Liver (tissue), 8 donors: ENCODE measurements at regions not wholly inside any gene's neighbourhood (a gene's known extent, or its start where the extent isn't known, plus 50 kb on each side); places are given as distances from the start of the nearest gene placed in this dataset.

Experiments used
- DNase-seq: peaks from one replicate; pipeline ENCODE4 v3.0.0-alpha.2; 2017; ENCODE audit warnings: low spot score
- H3K27ac ChIP-seq, 2 donors: one replicate each; pipeline ENCODE4 v1.7.0; 2013; ENCODE audit warnings: inconsistent platforms in 2 of 2, low read length in 2 of 2, control low read depth in 1 of 2, low read depth in 1 of 2, mild to moderate bottlenecking in 1 of 2
- H3K27me3 ChIP-seq, 4 donors: one replicate each; pipeline versions ENCODE4 v1.6.1 to v1.7.0; 2013; ENCODE audit warnings: low read length in 3 of 4, inconsistent platforms in 1 of 4, mild to moderate bottlenecking in 1 of 4, moderate library complexity in 1 of 4; ENCODE audit not compliant: control insufficient read depth in 4 of 4, insufficient read depth in 4 of 4
- H3K36me3 ChIP-seq, 4 donors: one replicate each; pipeline versions ENCODE4 v1.6.1 to v1.7.0; 2013; ENCODE audit warnings: low read length in 3 of 4, mild to moderate bottlenecking in 3 of 4, low read depth in 1 of 4, moderate library complexity in 1 of 4; ENCODE audit not compliant: control insufficient read depth in 4 of 4, insufficient read depth in 3 of 4
- H3K4me1 ChIP-seq, 4 donors: one replicate each; pipeline versions ENCODE4 v1.6.1 to v1.7.0; 2013; ENCODE audit warnings: low read length in 3 of 4, mild to moderate bottlenecking in 3 of 4, moderate library complexity in 1 of 4; ENCODE audit not compliant: control insufficient read depth in 4 of 4, insufficient read depth in 4 of 4
- H3K4me3 ChIP-seq, 3 donors: one replicate each; pipeline versions ENCODE4 v1.6.1 to v1.7.0; 2013; ENCODE audit warnings: low read length in 3 of 3, control low read depth in 1 of 3, low read depth in 1 of 3, mild to moderate bottlenecking in 1 of 3
- H3K9ac ChIP-seq, 2 donors: one replicate each; pipeline ENCODE4 v1.7.0; 2013; ENCODE audit warnings: low read length in 2 of 2, mild to moderate bottlenecking in 2 of 2, moderate library complexity in 2 of 2, control low read depth in 1 of 2, low read depth in 1 of 2
- H3K9me3 ChIP-seq, 4 donors: one replicate each; pipeline versions ENCODE4 v1.6.1 to v1.7.0; 2013; ENCODE audit warnings: low read length in 3 of 4; ENCODE audit not compliant: control insufficient read depth in 4 of 4
- EGR1 ChIP-seq, 2 donors: IDR thresholded peaks; 2 replicates each; pipeline ENCODE4 v1.6.1; 2016 to 2018; ENCODE audit warnings: antibody characterized with exemption in 2 of 2, low read depth in 2 of 2
- FOXA1 ChIP-seq: IDR thresholded peaks from 2 replicates; pipeline ENCODE4 v1.6.1; 2016; ENCODE audit warnings: antibody characterized with exemption
- FOXA2 ChIP-seq: IDR thresholded peaks from 2 replicates; pipeline ENCODE4 v1.6.1; 2016; ENCODE audit warnings: antibody characterized with exemption
- GABPA ChIP-seq, 2 donors: IDR thresholded peaks in 1 of 2; conservative IDR thresholded peaks in 1 of 2; 2 replicates each; pipeline ENCODE4 v1.6.1; 2016; ENCODE audit warnings: antibody characterized with exemption in 2 of 2, mild to moderate bottlenecking in 1 of 2, moderate library complexity in 1 of 2
- HNF4A ChIP-seq, 2 donors: conservative IDR thresholded peaks; 2 replicates each; pipeline ENCODE4 v1.6.1; 2016; ENCODE audit warnings: antibody characterized with exemption in 2 of 2, mild to moderate bottlenecking in 2 of 2
- HNF4G ChIP-seq: IDR thresholded peaks from 2 replicates; pipeline ENCODE4 v1.6.1; 2016; ENCODE audit warnings: antibody characterized with exemption
- JUND ChIP-seq, 2 donors: IDR thresholded peaks; 2 replicates each; pipeline ENCODE4 v1.6.1; 2016; ENCODE audit warnings: antibody characterized with exemption in 2 of 2
- NR2F2 ChIP-seq: IDR thresholded peaks from 2 replicates; pipeline ENCODE4 v1.6.1; 2016; ENCODE audit warnings: antibody characterized with exemption
- RAD21 ChIP-seq, 2 donors: IDR thresholded peaks; 2 replicates each; pipeline ENCODE4 v1.6.1; 2016; ENCODE audit warnings: antibody characterized with exemption in 2 of 2, mild to moderate bottlenecking in 2 of 2
- RXRA ChIP-seq, 2 donors: IDR thresholded peaks; 2 replicates each; pipeline ENCODE4 v1.6.1; 2017 to 2018; ENCODE audit warnings: antibody characterized with exemption in 2 of 2, mild to moderate bottlenecking in 1 of 2
- SP1 ChIP-seq: IDR thresholded peaks from 2 replicates; pipeline ENCODE4 v1.6.1; 2018; ENCODE audit warnings: antibody characterized with exemption, mild to moderate bottlenecking
- TAF1 ChIP-seq: conservative IDR thresholded peaks from 2 replicates; pipeline ENCODE4 v1.6.1; 2016; ENCODE audit warnings: antibody characterized with exemption, mild to moderate bottlenecking
- YY1 ChIP-seq: IDR thresholded peaks from 2 replicates; pipeline ENCODE4 v1.6.1; 2016; ENCODE audit warnings: antibody characterized with exemption, mild to moderate bottlenecking
- WGBS: extraction: QIAGEN DNeasy Blood & Tissue Kit; methylation state at CpG from one replicate; pipeline ENCODE4 v1.1.7; 2013; 5-methylcytosine and 5-hydroxymethylcytosine counted together
- TF ChIP-seq, protein P1 (sequence below): IDR thresholded peaks from 2 replicates; pipeline ENCODE4 v1.6.1; 2016; ENCODE audit warnings: antibody characterized with exemption
- TF ChIP-seq, protein P2 (sequence below): IDR thresholded peaks from 2 replicates; pipeline ENCODE4 v1.6.1; 2016; ENCODE audit warnings: antibody characterized with exemption, mild to moderate bottlenecking
- TF ChIP-seq, protein P3 (sequence below): IDR thresholded peaks from 2 replicates; pipeline ENCODE4 v1.6.1; 2016; ENCODE audit warnings: antibody characterized with exemption
- TF ChIP-seq, protein P4 (sequence below): IDR thresholded peaks from 2 replicates; pipeline ENCODE4 v1.6.1; 2016; ENCODE audit warnings: antibody characterized with exemption
- TF ChIP-seq, protein P5 (sequence below): fragments of 150-350 bp; IDR thresholded peaks from 2 replicates; pipeline ENCODE4 v1.5.1; 2017; ENCODE audit warnings: improper control_type of control experiment, low read depth, low read length; ENCODE audit not compliant: missing input control
- donor health status: healthy.
- donor health status: healthy.
- donor health status: healthy.
- donor health status: healthy.
- donor health status: healthy.

DNA sequence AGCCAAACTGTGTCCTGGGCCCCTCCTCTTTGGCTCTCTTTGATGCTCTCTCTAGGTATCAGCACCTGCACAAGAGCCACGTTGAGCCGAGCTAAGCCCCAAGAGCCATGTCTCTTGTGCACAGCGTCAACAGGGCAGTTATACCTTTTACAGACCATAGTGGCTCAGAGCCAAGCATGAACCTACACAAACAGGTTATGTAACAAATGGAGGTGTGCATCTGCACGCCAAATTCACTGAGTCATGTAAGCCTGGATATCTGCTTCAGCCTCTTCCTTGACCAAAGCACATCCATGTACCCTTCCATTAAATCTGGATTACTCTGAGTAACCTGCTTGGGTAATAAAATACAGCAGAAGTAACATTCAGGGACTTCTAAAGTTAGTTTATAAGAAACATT is 509.7 kb downstream of the NAV3 start:
- 85% methylated on average over 4 of the region's 4 CpGs for WGBS

DNA sequence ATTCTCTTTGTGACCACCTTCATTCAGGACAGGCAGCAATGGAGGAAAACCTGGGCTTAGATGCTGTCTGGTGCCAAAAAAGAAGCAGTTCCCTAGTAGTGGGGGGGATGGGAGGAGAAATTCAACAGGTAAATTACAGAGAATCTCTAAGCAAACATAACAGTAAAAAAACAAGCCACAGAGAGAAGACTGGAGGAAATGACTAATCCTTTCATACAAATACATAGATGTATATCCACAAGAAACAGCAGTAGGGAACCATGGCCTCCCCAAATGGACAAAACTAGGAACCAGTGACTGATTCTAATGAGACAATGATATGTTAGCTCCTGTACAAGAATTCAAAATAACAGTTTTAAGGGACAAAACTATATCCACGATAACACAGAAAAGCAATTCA is 513.0 kb downstream of the NAV3 start:
- no peak overlapping the region for H3K4me3 ChIP-seq
- WGBS: 81% methylated on average over 1 of the region's 1 CpG
- no peak for DNase-seq
- TF ChIP-seq EGR1 (IDR thresholded peaks at IDR 0.05; ENCODE audit: low read depth in 2 of 2) (no peak), SP1 (no peak), HNF4A (conservative IDR thresholded peaks at IDR 0.05) (no peak), NR2F2 (no peak)
- TF ChIP-seq, protein P1, sequence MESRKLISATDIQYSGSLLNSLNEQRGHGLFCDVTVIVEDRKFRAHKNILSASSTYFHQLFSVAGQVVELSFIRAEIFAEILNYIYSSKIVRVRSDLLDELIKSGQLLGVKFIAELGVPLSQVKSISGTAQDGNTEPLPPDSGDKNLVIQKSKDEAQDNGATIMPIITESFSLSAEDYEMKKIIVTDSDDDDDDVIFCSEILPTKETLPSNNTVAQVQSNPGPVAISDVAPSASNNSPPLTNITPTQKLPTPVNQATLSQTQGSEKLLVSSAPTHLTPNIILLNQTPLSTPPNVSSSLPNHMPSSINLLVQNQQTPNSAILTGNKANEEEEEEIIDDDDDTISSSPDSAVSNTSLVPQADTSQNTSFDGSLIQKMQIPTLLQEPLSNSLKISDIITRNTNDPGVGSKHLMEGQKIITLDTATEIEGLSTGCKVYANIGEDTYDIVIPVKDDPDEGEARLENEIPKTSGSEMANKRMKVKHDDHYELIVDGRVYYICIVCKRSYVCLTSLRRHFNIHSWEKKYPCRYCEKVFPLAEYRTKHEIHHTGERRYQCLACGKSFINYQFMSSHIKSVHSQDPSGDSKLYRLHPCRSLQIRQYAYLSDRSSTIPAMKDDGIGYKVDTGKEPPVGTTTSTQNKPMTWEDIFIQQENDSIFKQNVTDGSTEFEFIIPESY: no peak
- TF ChIP-seq, protein P2, sequence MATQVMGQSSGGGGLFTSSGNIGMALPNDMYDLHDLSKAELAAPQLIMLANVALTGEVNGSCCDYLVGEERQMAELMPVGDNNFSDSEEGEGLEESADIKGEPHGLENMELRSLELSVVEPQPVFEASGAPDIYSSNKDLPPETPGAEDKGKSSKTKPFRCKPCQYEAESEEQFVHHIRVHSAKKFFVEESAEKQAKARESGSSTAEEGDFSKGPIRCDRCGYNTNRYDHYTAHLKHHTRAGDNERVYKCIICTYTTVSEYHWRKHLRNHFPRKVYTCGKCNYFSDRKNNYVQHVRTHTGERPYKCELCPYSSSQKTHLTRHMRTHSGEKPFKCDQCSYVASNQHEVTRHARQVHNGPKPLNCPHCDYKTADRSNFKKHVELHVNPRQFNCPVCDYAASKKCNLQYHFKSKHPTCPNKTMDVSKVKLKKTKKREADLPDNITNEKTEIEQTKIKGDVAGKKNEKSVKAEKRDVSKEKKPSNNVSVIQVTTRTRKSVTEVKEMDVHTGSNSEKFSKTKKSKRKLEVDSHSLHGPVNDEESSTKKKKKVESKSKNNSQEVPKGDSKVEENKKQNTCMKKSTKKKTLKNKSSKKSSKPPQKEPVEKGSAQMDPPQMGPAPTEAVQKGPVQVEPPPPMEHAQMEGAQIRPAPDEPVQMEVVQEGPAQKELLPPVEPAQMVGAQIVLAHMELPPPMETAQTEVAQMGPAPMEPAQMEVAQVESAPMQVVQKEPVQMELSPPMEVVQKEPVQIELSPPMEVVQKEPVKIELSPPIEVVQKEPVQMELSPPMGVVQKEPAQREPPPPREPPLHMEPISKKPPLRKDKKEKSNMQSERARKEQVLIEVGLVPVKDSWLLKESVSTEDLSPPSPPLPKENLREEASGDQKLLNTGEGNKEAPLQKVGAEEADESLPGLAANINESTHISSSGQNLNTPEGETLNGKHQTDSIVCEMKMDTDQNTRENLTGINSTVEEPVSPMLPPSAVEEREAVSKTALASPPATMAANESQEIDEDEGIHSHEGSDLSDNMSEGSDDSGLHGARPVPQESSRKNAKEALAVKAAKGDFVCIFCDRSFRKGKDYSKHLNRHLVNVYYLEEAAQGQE: no peak

More for the DNA sequence above, 509.7 kb downstream of the NAV3 start:
- Histone ChIP-seq H3K9ac (no peak overlapping the region), H3K4me3 (no peak overlapping the region), H3K9me3 (no peaks in the 10 kb centered on the region), H3K27me3 (no peaks in the 10 kb centered on the region), H3K36me3 (no peaks in the 10 kb centered on the region), H3K27ac (no peak overlapping the region), H3K4me1 (no peaks in the 10 kb centered on the region)
- no peak for DNase-seq
- no peak for TF ChIP-seq EGR1 (IDR thresholded peaks at IDR 0.05; ENCODE audit: low read depth in 2 of 2)
- TF ChIP-seq HNF4G: no peak
- no peak for TF ChIP-seq GABPA (IDR thresholded peaks at IDR 0.05 in 1 of 2, conservative IDR thresholded peaks at IDR 0.05 in 1 of 2)
- no peak for TF ChIP-seq FOXA2
- no peak for TF ChIP-seq HNF4A (conservative IDR thresholded peaks at IDR 0.05)
- TF ChIP-seq, protein P3, sequence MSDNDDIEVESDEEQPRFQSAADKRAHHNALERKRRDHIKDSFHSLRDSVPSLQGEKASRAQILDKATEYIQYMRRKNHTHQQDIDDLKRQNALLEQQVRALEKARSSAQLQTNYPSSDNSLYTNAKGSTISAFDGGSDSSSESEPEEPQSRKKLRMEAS: no peak
- TF ChIP-seq, protein P1: no peak
- TF ChIP-seq TAF1: no peak
- TF ChIP-seq RAD21 (IDR thresholded peaks at IDR 0.05): no peak
- TF ChIP-seq RXRA (IDR thresholded peaks at IDR 0.05): no peak
- TF ChIP-seq, protein P4, sequence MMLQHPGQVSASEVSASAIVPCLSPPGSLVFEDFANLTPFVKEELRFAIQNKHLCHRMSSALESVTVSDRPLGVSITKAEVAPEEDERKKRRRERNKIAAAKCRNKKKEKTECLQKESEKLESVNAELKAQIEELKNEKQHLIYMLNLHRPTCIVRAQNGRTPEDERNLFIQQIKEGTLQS: no peak
- TF ChIP-seq, protein P2: no peak
- TF ChIP-seq FOXA1: no peak
- no peak for TF ChIP-seq NR2F2
- no peak for TF ChIP-seq SP1
- TF ChIP-seq, protein P5, sequence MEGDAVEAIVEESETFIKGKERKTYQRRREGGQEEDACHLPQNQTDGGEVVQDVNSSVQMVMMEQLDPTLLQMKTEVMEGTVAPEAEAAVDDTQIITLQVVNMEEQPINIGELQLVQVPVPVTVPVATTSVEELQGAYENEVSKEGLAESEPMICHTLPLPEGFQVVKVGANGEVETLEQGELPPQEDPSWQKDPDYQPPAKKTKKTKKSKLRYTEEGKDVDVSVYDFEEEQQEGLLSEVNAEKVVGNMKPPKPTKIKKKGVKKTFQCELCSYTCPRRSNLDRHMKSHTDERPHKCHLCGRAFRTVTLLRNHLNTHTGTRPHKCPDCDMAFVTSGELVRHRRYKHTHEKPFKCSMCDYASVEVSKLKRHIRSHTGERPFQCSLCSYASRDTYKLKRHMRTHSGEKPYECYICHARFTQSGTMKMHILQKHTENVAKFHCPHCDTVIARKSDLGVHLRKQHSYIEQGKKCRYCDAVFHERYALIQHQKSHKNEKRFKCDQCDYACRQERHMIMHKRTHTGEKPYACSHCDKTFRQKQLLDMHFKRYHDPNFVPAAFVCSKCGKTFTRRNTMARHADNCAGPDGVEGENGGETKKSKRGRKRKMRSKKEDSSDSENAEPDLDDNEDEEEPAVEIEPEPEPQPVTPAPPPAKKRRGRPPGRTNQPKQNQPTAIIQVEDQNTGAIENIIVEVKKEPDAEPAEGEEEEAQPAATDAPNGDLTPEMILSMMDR: no peak
- TF ChIP-seq YY1: no peak
- no peak for TF ChIP-seq JUND (IDR thresholded peaks at IDR 0.05)

More for the DNA sequence above, 513.0 kb downstream of the NAV3 start:
- Histone ChIP-seq H3K36me3 (no peaks in the 10 kb centered on the region), H3K27ac (no peak overlapping the region), H3K9ac (no peak overlapping the region), H3K9me3 (no peaks in the 10 kb centered on the region), H3K27me3 (no peaks in the 10 kb centered on the region), H3K4me1 (no peaks in the 10 kb centered on the region)
